ENCODE measurements at regions not wholly inside any gene's neighbourhood (a gene's known extent, or its start where the extent isn't known, plus 50 kb on each side); places are given as distances from the start of the nearest gene placed in this dataset.

DNA sequence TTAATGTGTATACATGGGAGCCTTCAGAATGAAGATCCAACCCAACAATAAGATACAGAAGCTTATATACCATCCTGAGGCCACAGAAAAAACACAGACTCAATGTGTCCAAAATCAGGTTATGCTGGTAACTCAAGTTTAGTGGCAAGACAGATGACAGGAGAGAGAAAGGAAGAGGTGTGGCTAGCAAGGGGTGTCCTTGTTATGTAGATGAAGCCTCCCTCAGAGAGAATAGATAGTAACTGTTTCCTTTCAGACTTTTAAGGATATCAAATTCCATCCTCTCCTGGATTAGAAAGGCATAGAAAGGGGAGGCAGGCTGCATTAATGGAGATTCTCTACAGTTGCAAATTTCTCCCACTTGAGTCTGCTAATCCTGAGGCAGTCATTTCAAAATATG is 447.4 kb downstream of the GABRB3 start:
- TF ChIP-seq, protein P1, sequence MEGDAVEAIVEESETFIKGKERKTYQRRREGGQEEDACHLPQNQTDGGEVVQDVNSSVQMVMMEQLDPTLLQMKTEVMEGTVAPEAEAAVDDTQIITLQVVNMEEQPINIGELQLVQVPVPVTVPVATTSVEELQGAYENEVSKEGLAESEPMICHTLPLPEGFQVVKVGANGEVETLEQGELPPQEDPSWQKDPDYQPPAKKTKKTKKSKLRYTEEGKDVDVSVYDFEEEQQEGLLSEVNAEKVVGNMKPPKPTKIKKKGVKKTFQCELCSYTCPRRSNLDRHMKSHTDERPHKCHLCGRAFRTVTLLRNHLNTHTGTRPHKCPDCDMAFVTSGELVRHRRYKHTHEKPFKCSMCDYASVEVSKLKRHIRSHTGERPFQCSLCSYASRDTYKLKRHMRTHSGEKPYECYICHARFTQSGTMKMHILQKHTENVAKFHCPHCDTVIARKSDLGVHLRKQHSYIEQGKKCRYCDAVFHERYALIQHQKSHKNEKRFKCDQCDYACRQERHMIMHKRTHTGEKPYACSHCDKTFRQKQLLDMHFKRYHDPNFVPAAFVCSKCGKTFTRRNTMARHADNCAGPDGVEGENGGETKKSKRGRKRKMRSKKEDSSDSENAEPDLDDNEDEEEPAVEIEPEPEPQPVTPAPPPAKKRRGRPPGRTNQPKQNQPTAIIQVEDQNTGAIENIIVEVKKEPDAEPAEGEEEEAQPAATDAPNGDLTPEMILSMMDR (IDR thresholded peaks at IDR 0.05): no peak
- no peak overlapping the region for H3K27ac ChIP-seq
- no peaks in the 10 kb centered on the region for H3K4me1 ChIP-seq
- intact Hi-C loops (cut with DNase I): no loop called here
- no peak overlapping the region for H3K9ac ChIP-seq (ENCODE audit: low read depth in 2 of 2, low read length in 2 of 2)
- no peak overlapping the region for H3K4me3 ChIP-seq
- H3K36me3 ChIP-seq: no peaks in the 10 kb centered on the region
- no peaks in the 10 kb centered on the region for H3K9me3 ChIP-seq
- no peaks in the 10 kb centered on the region for H3K27me3 ChIP-seq
- DNase-seq: no peak

DNA sequence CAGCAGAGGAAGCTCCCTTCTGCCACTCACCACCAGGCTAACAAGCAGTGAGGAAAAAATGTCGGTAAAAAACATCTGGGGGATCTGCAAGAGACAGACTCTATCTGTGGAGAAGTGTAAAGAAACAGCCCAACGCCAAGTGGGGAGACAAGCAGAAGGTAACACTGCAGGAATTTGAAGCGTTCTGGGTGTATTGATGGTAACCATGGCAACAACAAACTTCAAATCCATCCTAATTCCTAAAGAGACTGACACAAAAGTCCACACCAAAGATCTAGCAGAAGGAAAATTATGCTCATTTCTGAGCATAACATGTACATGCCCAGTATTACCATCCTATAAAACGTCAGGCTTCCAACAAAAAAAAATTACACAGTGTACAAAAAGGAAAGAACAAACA is 449.3 kb downstream of the GABRB3 start:
- Histone ChIP-seq H3K27ac (no peak overlapping the region), H3K27me3 (no peaks in the 10 kb centered on the region), H3K9me3 (no peaks in the 10 kb centered on the region), H3K36me3 (no peaks in the 10 kb centered on the region), H3K4me1 (no peaks in the 10 kb centered on the region), H3K9ac (ENCODE audit: low read depth in 2 of 2, low read length in 2 of 2) (no peak overlapping the region), H3K4me3 (no peak overlapping the region)
- TF ChIP-seq, protein P1 (IDR thresholded peaks at IDR 0.05): no peak
- DNase-seq: no peak
- intact Hi-C loops (cut with DNase I): no loop called here

DNA sequence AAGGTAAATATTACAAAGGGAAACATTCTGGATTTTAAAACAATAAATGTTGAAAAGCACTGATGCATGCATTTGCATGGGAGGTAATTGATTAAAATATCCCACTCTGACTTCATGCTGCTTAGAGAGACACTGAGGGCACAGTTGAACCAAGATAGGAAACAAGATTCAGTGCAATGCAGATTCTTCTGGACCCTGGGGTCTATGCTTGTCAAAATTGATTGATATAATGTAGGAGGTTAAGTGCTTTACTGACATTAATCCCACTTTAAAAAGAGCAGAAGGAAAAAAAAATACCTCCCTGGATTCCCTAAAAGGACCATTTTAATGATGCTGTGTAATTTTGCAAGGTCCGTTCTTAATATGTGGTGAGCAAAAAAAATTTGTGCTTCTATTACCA is 454.2 kb downstream of the GABRB3 start:
- TF ChIP-seq, protein P1 (IDR thresholded peaks at IDR 0.05): no peak
- DNase-seq: no peak
- intact Hi-C loops (cut with DNase I): no loop called here

DNA sequence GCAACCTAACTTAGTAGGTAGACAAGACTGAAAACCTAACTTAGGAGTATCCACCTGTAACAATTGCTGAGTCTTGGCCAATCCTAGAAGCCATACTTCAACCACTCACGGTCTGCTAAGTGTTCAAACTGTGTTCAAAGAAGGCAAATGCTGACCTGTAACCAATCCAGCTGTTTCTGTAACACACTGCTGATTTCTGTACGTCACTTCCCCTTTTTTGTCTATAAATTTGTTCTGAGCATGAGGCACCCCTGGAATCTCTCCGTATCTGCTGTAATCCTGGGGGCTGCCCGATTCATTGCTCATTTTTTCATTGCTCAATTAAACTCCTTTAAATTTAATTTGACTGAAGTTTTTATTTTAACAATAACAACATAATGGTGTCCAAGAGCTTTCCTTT is 451.4 kb upstream of the ATP10A start:
- DNase-seq: no peak
- Histone ChIP-seq H3K4me3 (no peak overlapping the region), H3K9me3 (no peaks in the 10 kb centered on the region), H3K27me3 (no peaks in the 10 kb centered on the region), H3K4me1 (no peaks in the 10 kb centered on the region), H3K36me3 (no peaks in the 10 kb centered on the region), H3K9ac (ENCODE audit: low read depth in 2 of 2, low read length in 2 of 2) (no peak overlapping the region), H3K27ac (no peak overlapping the region)
- intact Hi-C loops (cut with DNase I): no loop called here
- TF ChIP-seq, protein P1 (IDR thresholded peaks at IDR 0.05): no peak

More for the DNA sequence above, 454.2 kb downstream of the GABRB3 start:
- no peaks in the 10 kb centered on the region for H3K9me3 ChIP-seq
- H3K4me1 ChIP-seq: no peaks in the 10 kb centered on the region
- H3K27ac ChIP-seq: no peak overlapping the region
- no peaks in the 10 kb centered on the region for H3K36me3 ChIP-seq
- H3K4me3 ChIP-seq: no peak overlapping the region
- no peak overlapping the region for H3K9ac ChIP-seq (ENCODE audit: low read depth in 2 of 2, low read length in 2 of 2)
- no peaks in the 10 kb centered on the region for H3K27me3 ChIP-seq

DNA sequence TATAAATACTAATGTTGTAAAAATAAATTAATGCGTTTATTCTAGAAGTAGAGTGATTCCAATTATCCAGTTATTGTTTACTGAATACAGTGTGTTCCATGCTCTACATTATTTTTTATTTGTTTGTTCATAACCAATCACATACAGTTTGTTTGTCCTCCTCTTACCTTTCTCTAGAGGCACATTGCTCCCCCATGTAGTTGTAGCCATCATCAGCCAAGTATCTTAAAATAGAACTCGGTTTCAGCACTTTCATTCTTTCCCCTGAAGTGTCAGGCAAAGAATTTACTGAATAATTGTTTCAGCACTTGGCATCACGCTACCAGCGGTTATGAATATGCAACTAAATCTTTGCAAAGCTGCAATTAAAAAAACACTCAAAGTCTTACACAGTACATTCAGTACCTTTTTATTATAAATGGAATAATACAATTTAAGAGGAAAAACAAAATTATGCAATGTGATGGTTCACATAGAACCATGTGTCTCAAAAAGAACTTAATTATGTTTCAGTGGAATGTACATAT is 448.6 kb upstream of the ATP10A start:
- Histone ChIP-seq H3K9me3 (no peaks in the 10 kb centered on the region), H3K27ac (no peak overlapping the region), H3K36me3 (no peaks in the 10 kb centered on the region), H3K9ac (ENCODE audit: low read depth in 2 of 2, low read length in 2 of 2) (no peak overlapping the region), H3K27me3 (no peaks in the 10 kb centered on the region), H3K4me3 (no peak overlapping the region), H3K4me1 (no peaks in the 10 kb centered on the region)
- DNase-seq: no peak
- intact Hi-C loops (cut with DNase I): no loop called here
- TF ChIP-seq, protein P1 (IDR thresholded peaks at IDR 0.05): no peak

Measured in colonic mucosa (tissue), 4 donors.